Smooth muscle cell (in vitro differentiated cells): ENCODE measurements at regions not wholly inside any gene's neighbourhood (a gene's known extent, or its start where the extent isn't known, plus 50 kb on each side); places are given as distances from the start of the nearest gene placed in this dataset.

Experiments used
- DNase-seq: peaks from one replicate; lab custom pipeline; 2025; ENCODE audit not compliant: unreplicated experiment; lab: John Stamatoyannopoulos, UW
- H2AFZ ChIP-seq: fragments of 200-600 bp; sonication (generic); 2 replicates; pipeline ENCODE4 v1.6.0; 2016; ENCODE audit warnings: antibody characterized with exemption, low read depth, mild to moderate bottlenecking
- H3F3A ChIP-seq: fragments of 200-600 bp; sonication (generic); 2 replicates; pipeline ENCODE4 v1.6.0; 2017; ENCODE audit warnings: antibody characterized with exemption, low read depth
- H3K27ac ChIP-seq: fragments of 200-600 bp; sonication (generic); 2 replicates; pipeline ENCODE4 v1.5.1; 2016; ENCODE audit warnings: low read depth, mild to moderate bottlenecking
- H3K27me3 ChIP-seq: fragments of 200-600 bp; sonication (generic); 2 replicates; pipeline ENCODE4 v1.6.1; 2016; ENCODE audit warnings: low read depth, mild to moderate bottlenecking
- H3K36me3 ChIP-seq: fragments of 200-600 bp; sonication (generic); 2 replicates; pipeline ENCODE4 v1.5.1; 2016; ENCODE audit warnings: low read depth
- H3K4me1 ChIP-seq: fragments of 200-600 bp; sonication (generic); 2 replicates; pipeline ENCODE4 v1.5.1; 2016; ENCODE audit warnings: low read depth
- H3K4me2 ChIP-seq: fragments of 200-600 bp; sonication (generic); 2 replicates; pipeline ENCODE4 v1.6.0; 2016; ENCODE audit warnings: mild to moderate bottlenecking
- H3K4me3 ChIP-seq: fragments of 200-600 bp; sonication (generic); 2 replicates; pipeline ENCODE4 v1.5.1; 2016; ENCODE audit warnings: mild to moderate bottlenecking
- H3K79me2 ChIP-seq: fragments of 200-600 bp; sonication (generic); 2 replicates; pipeline ENCODE4 v1.6.0; 2016; ENCODE audit warnings: low read depth, mild to moderate bottlenecking
- H3K9ac ChIP-seq: fragments of 200-600 bp; sonication (generic); 2 replicates; pipeline ENCODE4 v1.6.0; 2016; ENCODE audit warnings: low read depth
- H3K9me3 ChIP-seq: fragments of 200-600 bp; sonication (generic); replicated peaks from 2 replicates; pipeline ENCODE4 v1.5.1; 2016; ENCODE audit warnings: low read depth
- H4K20me1 ChIP-seq: fragments of 200-600 bp; sonication (generic); 2 replicates; pipeline ENCODE4 v1.6.0; 2016; ENCODE audit warnings: low read depth
- CTCF ChIP-seq: fragments of 200-600 bp; sonication (generic); IDR thresholded peaks from 2 replicates; pipeline ENCODE4 v1.5.1; 2017; ENCODE audit warnings: borderline replicate concordance, mild to moderate bottlenecking, antibody characterized with exemption; ENCODE audit not compliant: insufficient read depth, poor library complexity, severe bottlenecking
- WGBS: methylation state at CpG from one replicate; pipeline ENCODE4 v1.1.7; 2016; ENCODE audit warnings: low lambda C conversion rate; 5-methylcytosine and 5-hydroxymethylcytosine counted together

- no peak for DNase-seq
- H3K27ac ChIP-seq: no peak overlapping the region
- 84% methylated on average over 1 of the region's 1 CpG for WGBS
Measured at GRCh38 chr1:221806236-221806635, 64.3 kb upstream of the DUSP10 start.

GRCh38 chr1:221805121-221805520 lies 63.2 kb upstream of the DUSP10 start:
- no peak for DNase-seq
- TF ChIP-seq CTCF: no peak
- H2AFZ ChIP-seq: no peak overlapping the region
- H3F3A ChIP-seq: no peaks in the 10 kb centered on the region
- no peak overlapping the region for H3K9ac ChIP-seq
- H3K36me3 ChIP-seq: no peaks in the 10 kb centered on the region
- H3K27me3 ChIP-seq: no peaks in the 10 kb centered on the region
- H3K4me1 ChIP-seq: peaks cover 13% of the 10 kb centered on the region
- 91% methylated on average over 1 of the region's 1 CpG for WGBS
- H4K20me1 ChIP-seq: no peaks in the 10 kb centered on the region
- H3K4me3 ChIP-seq: no peak overlapping the region
- H3K4me2 ChIP-seq: no peak overlapping the region
- no peaks in the 10 kb centered on the region for H3K9me3 ChIP-seq
- H3K79me2 ChIP-seq: no peaks in the 10 kb centered on the region
- no peak overlapping the region for H3K27ac ChIP-seq

More at GRCh38 chr1:221806236-221806635, 64.3 kb upstream of the DUSP10 start:
- Histone ChIP-seq H3K4me1 (peaks cover 13% of the 10 kb centered on the region), H3K79me2 (no peaks in the 10 kb centered on the region), H3K36me3 (no peaks in the 10 kb centered on the region), H3F3A (no peaks in the 10 kb centered on the region), H3K27me3 (no peaks in the 10 kb centered on the region), H2AFZ (no peak overlapping the region), H3K4me2 (no peak overlapping the region), H3K9ac (no peak overlapping the region), H3K4me3 (no peak overlapping the region), H4K20me1 (no peaks in the 10 kb centered on the region), H3K9me3 (no peaks in the 10 kb centered on the region)
- TF ChIP-seq CTCF: no peak

GRCh38 chr1:221804303-221804702 lies 62.4 kb upstream of the DUSP10 start:
- no peaks in the 10 kb centered on the region for H4K20me1 ChIP-seq
- H3K4me2 ChIP-seq: no peak overlapping the region
- peaks cover 4% of the 10 kb centered on the region for H3K9me3 ChIP-seq
- no peak overlapping the region for H3K9ac ChIP-seq
- H3K4me3 ChIP-seq: no peak overlapping the region
- H3K79me2 ChIP-seq: no peaks in the 10 kb centered on the region
- H3K27ac ChIP-seq: no peak overlapping the region
- H3K36me3 ChIP-seq: no peaks in the 10 kb centered on the region
- no peaks in the 10 kb centered on the region for H3K27me3 ChIP-seq
- DNase-seq: no peak
- TF ChIP-seq CTCF: no peak
- H2AFZ ChIP-seq: no peak overlapping the region
- H3K4me1 ChIP-seq: peaks cover 8% of the 10 kb centered on the region
- 92% methylated on average over 3 of the region's 3 CpGs for WGBS
- no peaks in the 10 kb centered on the region for H3F3A ChIP-seq

- Histone ChIP-seq H4K20me1 (no peaks in the 10 kb centered on the region), H3K9ac (peak overlapping the region; percentile 34), H3K4me2 (peak overlapping the region; percentile 37)
Measured at GRCh38 chr1:221801773-221802516, 60.1 kb upstream of the DUSP10 start.

More at GRCh38 chr1:221801773-221802516, 60.1 kb upstream of the DUSP10 start:
- peaks cover 4% of the 10 kb centered on the region for H3K9me3 ChIP-seq
- no peak overlapping the region for H2AFZ ChIP-seq
- WGBS: 18% methylated on average over 1 of the region's 1 CpG
- no peaks in the 10 kb centered on the region for H3K36me3 ChIP-seq
- no peaks in the 10 kb centered on the region for H3F3A ChIP-seq
- H3K27me3 ChIP-seq: no peaks in the 10 kb centered on the region
- H3K4me3 ChIP-seq: no peak overlapping the region
- peak overlapping the region; percentile 78 for H3K27ac ChIP-seq
- DNase-seq: no peak
- peaks cover 8% of the 10 kb centered on the region for H3K4me1 ChIP-seq
- no peak for TF ChIP-seq CTCF
- no peaks in the 10 kb centered on the region for H3K79me2 ChIP-seq
